ENCODE measurements at regions not wholly inside any gene's neighbourhood (a gene's known extent, or its start where the extent isn't known, plus 50 kb on each side); places are given as distances from the start of the nearest gene placed in this dataset.

- TF ChIP-seq, protein P1, sequence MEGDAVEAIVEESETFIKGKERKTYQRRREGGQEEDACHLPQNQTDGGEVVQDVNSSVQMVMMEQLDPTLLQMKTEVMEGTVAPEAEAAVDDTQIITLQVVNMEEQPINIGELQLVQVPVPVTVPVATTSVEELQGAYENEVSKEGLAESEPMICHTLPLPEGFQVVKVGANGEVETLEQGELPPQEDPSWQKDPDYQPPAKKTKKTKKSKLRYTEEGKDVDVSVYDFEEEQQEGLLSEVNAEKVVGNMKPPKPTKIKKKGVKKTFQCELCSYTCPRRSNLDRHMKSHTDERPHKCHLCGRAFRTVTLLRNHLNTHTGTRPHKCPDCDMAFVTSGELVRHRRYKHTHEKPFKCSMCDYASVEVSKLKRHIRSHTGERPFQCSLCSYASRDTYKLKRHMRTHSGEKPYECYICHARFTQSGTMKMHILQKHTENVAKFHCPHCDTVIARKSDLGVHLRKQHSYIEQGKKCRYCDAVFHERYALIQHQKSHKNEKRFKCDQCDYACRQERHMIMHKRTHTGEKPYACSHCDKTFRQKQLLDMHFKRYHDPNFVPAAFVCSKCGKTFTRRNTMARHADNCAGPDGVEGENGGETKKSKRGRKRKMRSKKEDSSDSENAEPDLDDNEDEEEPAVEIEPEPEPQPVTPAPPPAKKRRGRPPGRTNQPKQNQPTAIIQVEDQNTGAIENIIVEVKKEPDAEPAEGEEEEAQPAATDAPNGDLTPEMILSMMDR (IDR thresholded peaks at IDR 0.05; ENCODE audit: low read depth, low read length): no peak
- DNase-seq (ENCODE audit: extremely low read depth, low read depth): no peak
These were observed 190.7 kb upstream of the MOCS1 start for GRCh38 chr6:40124924-40125323.

- TF ChIP-seq, protein P1 (IDR thresholded peaks at IDR 0.05; ENCODE audit: low read depth, low read length): no peak
- DNase-seq (ENCODE audit: extremely low read depth, low read depth): no peak
These were observed 182.6 kb upstream of the MOCS1 start for GRCh38 chr6:40116832-40117231.

DNA sequence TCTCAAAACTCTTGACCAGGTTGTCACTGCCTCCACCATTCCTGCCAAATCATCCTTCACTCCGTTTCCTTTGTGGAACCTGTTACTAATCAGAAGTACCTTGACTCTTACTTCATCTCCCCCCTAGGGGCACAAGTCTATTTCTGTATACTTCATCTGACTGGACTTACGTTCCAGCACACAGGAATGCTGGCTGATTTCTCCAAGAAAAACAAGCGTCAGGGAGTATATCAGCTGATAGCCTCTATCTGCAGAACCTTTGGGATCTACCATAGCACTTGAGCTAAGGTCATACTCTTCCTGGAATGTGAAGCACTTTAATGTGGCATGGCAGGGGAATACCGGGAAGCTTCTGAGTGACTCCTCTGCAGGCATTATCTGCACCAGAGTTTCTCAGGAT lies 178.1 kb upstream of the MOCS1 start:
- TF ChIP-seq, protein P1 (IDR thresholded peaks at IDR 0.05; ENCODE audit: low read depth, low read length): no peak
- DNase-seq (ENCODE audit: extremely low read depth, low read depth): no peak

DNA sequence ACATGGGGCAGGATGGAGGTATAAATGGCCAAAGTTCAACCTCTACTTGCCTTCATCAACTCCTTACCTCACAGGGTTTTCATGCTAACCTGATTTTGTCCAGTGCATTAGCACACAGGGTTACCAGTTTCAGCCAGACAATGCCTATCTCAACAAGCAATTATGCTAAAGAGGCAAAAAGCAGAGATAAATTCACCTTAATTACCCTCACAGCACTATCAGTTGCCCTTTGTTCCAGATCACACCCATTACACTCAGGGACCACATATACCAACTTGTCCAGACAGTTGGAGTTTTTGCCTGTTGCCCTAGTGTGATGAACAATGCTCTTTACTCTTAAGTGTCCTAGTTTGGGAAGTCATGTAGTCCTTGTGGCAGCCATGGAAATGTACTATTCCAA lies 174.5 kb upstream of the MOCS1 start:
- no peak for DNase-seq (ENCODE audit: extremely low read depth, low read depth)
- TF ChIP-seq, protein P1 (IDR thresholded peaks at IDR 0.05; ENCODE audit: low read depth, low read length): no peak

- DNase-seq (ENCODE audit: extremely low read depth, low read depth): no peak
- TF ChIP-seq, protein P1 (IDR thresholded peaks at IDR 0.05; ENCODE audit: low read depth, low read length): no peak
These were observed 172.6 kb upstream of the MOCS1 start for GRCh38 chr6:40106840-40107239.

GRCh38 chr6:40098774-40099173 lies 164.5 kb upstream of the MOCS1 start:
- no peak for DNase-seq (ENCODE audit: extremely low read depth, low read depth)
- TF ChIP-seq, protein P1 (IDR thresholded peaks at IDR 0.05; ENCODE audit: low read depth, low read length): no peak

DNA sequence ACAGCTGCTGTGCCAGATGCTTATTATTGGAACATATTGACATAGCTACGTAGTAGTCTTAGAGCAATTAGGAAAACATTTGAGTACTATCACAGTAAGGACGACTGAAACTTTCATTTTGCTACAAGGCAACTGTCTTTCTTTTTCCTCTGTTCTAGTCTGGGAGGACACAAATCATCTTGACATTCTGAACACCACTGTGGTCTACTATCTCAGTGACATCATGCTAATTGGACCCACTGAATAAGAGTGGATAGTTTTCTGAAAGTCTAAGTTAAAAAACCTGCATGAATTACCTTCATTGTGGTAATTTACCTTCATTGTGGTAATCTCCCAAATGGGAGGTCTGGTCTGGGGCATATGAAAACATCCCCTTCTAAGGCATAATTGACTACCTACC lies 163.3 kb upstream of the MOCS1 start:
- DNase-seq (ENCODE audit: extremely low read depth, low read depth): no peak
- TF ChIP-seq, protein P1 (IDR thresholded peaks at IDR 0.05; ENCODE audit: low read depth, low read length): no peak
